GM23338 (cell line): ENCODE measurements at regions not wholly inside any gene's neighbourhood (a gene's known extent, or its start where the extent isn't known, plus 50 kb on each side); places are given as distances from the start of the nearest gene placed in this dataset.
A peak's percentile ranks its signal among the peaks of the same experiment; 100 is the strongest.

Experiments used
- ATAC-seq: fragments of 200-7000 bp; cut with Tn5 transposase; 3 replicates; pipeline ENCODE4 v1.9.1; 2020
- DNase-seq: peaks from one replicate; pipeline ENCODE4 v3.0.0-alpha.2; 2015; ENCODE audit warnings: low spot score
- H2AFZ ChIP-seq: fragments of 200-600 bp; sonication (generic); 2 replicates; pipeline ENCODE4 v1.8.0; 2016; ENCODE audit warnings: antibody characterized with exemption, mild to moderate bottlenecking, moderate library complexity
- H3F3A ChIP-seq: fragments of 200-600 bp; sonication (generic); replicated peaks from 2 replicates; pipeline ENCODE4 v1.8.0; 2017; ENCODE audit warnings: antibody characterized with exemption, mixed run types, low read depth
- H3K27ac ChIP-seq: fragments of 200-600 bp; sonication (generic); 2 replicates; pipeline ENCODE4 v1.6.1; 2016; ENCODE audit warnings: low read depth
- H3K27me3 ChIP-seq: fragments of 200-600 bp; sonication (generic); 2 replicates; pipeline ENCODE4 v1.8.0; 2016; ENCODE audit warnings: mild to moderate bottlenecking, mixed run types, moderate library complexity; ENCODE audit not compliant: insufficient read depth
- H3K36me3 ChIP-seq: fragments of 200-600 bp; sonication (generic); 2 replicates; pipeline ENCODE4 v1.8.0; 2016; ENCODE audit warnings: mild to moderate bottlenecking; ENCODE audit not compliant: insufficient read depth
- H3K4me1 ChIP-seq: fragments of 200-600 bp; sonication (generic); 2 replicates; pipeline ENCODE4 v1.8.0; 2016; ENCODE audit warnings: mild to moderate bottlenecking, moderate library complexity; ENCODE audit not compliant: insufficient read depth
- H3K4me2 ChIP-seq: fragments of 200-600 bp; sonication (generic); 2 replicates; pipeline ENCODE4 v1.7.1; 2017; ENCODE audit warnings: mixed run types
- H3K4me3 ChIP-seq: fragments of 200-600 bp; sonication (generic); 2 replicates; pipeline ENCODE4 v1.6.1; 2016; ENCODE audit warnings: mixed run types
- H3K79me2 ChIP-seq: fragments of 200-600 bp; sonication (generic); replicated peaks from 2 replicates; pipeline ENCODE4 v1.8.0; 2017; ENCODE audit warnings: mild to moderate bottlenecking; ENCODE audit not compliant: insufficient read depth
- H3K9me2 ChIP-seq: fragments of 200-600 bp; sonication (generic); 2 replicates; pipeline ENCODE4 v1.8.0; 2017; ENCODE audit not compliant: insufficient read depth
- H4K20me1 ChIP-seq: fragments of 200-600 bp; sonication (generic); replicated peaks from 2 replicates; pipeline ENCODE4 v1.8.0; 2017; ENCODE audit warnings: mild to moderate bottlenecking; ENCODE audit not compliant: insufficient read depth
- H3K27ac Mint-ChIP-seq: 2 replicates; pipeline ENCODE4 v1.8.0; 2020; ENCODE audit warnings: inconsistent platforms, mild to moderate bottlenecking, moderate library complexity, mixed read lengths
- H3K27me3 Mint-ChIP-seq: 3 replicates; pipeline ENCODE4 v1.8.0; 2022; ENCODE audit warnings: low read depth, mild to moderate bottlenecking, moderate library complexity, mixed read lengths, inconsistent platforms; ENCODE audit not compliant: insufficient read depth, poor library complexity
- H3K36me3 Mint-ChIP-seq: 3 replicates; pipeline ENCODE4 v1.8.0; 2021; ENCODE audit warnings: low read depth, mild to moderate bottlenecking, inconsistent platforms, moderate library complexity, mixed read lengths
- H3K4me1 Mint-ChIP-seq: 3 replicates; pipeline ENCODE4 v1.8.0; 2020; ENCODE audit warnings: mild to moderate bottlenecking, inconsistent platforms, mixed read lengths
- H3K4me3 Mint-ChIP-seq: 3 replicates; pipeline ENCODE4 v1.8.0; 2021; ENCODE audit warnings: moderate library complexity, mild to moderate bottlenecking, inconsistent platforms, mixed read lengths
- H3K9me3 Mint-ChIP-seq: 3 replicates; pipeline ENCODE4 v1.8.0; 2020; ENCODE audit warnings: moderate library complexity, mild to moderate bottlenecking, inconsistent platforms, mixed read lengths
- CREB1 ChIP-seq: fragments of 250-450 bp; sonication (Bioruptor Pico); IDR thresholded peaks from 2 replicates; pipeline ENCODE4 v1.5.0; 2020; ENCODE audit warnings: low read depth, mild to moderate bottlenecking, moderate library complexity
- CTCF ChIP-seq, 2 experiments: fragments of 200-600 bp in 1 of 2; sonication (generic) in 1 of 2; conservative IDR thresholded peaks; 2 replicates each; pipeline versions ENCODE4 v1.5.1 to v1.6.1; 2016 to 2017; ENCODE audit warnings: antibody characterized with exemption in 2 of 2, low read depth in 2 of 2, mild to moderate bottlenecking in 2 of 2, moderate library complexity in 1 of 2
- ETS1 ChIP-seq: IDR thresholded peaks from 2 replicates; pipeline ENCODE4 v1.6.1; 2016; ENCODE audit warnings: antibody characterized with exemption
- JUNB ChIP-seq: IDR thresholded peaks from one replicate; pipeline ENCODE4 v1.6.1; 2016; ENCODE audit warnings: antibody characterized with exemption; ENCODE audit not compliant: unreplicated experiment
- POLR2AphosphoS5 ChIP-seq: IDR thresholded peaks from 2 replicates; pipeline ENCODE4 v1.6.1; 2016; ENCODE audit warnings: antibody characterized with exemption, low read depth
- STAT1 ChIP-seq: IDR thresholded peaks from one replicate; pipeline ENCODE4 v1.6.1; 2016; ENCODE audit warnings: antibody characterized with exemption; ENCODE audit not compliant: unreplicated experiment
- ZNF114 ChIP-seq: fragments of 250-450 bp; sonication (Bioruptor Pico); IDR thresholded peaks from 2 replicates; pipeline ENCODE4 v1.5.0; 2020; ENCODE audit warnings: mild to moderate bottlenecking, moderate library complexity
- ZNF331 ChIP-seq: fragments of 250-450 bp; sonication (Bioruptor Pico); IDR thresholded peaks from 2 replicates; pipeline ENCODE4 v1.5.0; 2020; ENCODE audit warnings: low read depth, mild to moderate bottlenecking, moderate library complexity

GRCh38 chrX:110853610-110854009 lies 58.0 kb upstream of the CHRDL1 start:
- peak; percentile 91 for ATAC-seq
- no peaks in the 10 kb centered on the region for H3K27me3 ChIP-seq
- no peaks in the 10 kb centered on the region for H3K79me2 ChIP-seq
- no peak overlapping the region for H3K4me3 ChIP-seq
- H3K9me3 Mint-ChIP-seq: peaks cover 3% of the 10 kb centered on the region; the same call in 2 of the 3 replicates
- no peak overlapping the region for H2AFZ ChIP-seq
- TF ChIP-seq CTCF (conservative IDR thresholded peaks at IDR 0.05; ENCODE audit: low read depth in 2 of 2) (peak; percentile 39 to 60), CREB1 (CRISPR knock-in tag) (no peak)
- peaks cover 5% of the 10 kb centered on the region; the same call in 1 of the 3 replicates for H3K4me1 Mint-ChIP-seq
- no peaks in the 10 kb centered on the region for H3F3A ChIP-seq
- no peaks in the 10 kb centered on the region for H3K4me1 ChIP-seq
- DNase-seq: peak; percentile 64
- H3K36me3 Mint-ChIP-seq: no peaks in the 10 kb centered on the region
- H3K9me2 ChIP-seq: no peaks in the 10 kb centered on the region
- H3K4me3 Mint-ChIP-seq: no peak overlapping the region
- no peak overlapping the region for H3K27ac Mint-ChIP-seq
- no peaks in the 10 kb centered on the region for H4K20me1 ChIP-seq
- H3K27me3 Mint-ChIP-seq: no peaks in the 10 kb centered on the region
- H3K36me3 ChIP-seq: no peaks in the 10 kb centered on the region
- no peak overlapping the region for H3K27ac ChIP-seq
- no peak overlapping the region for H3K4me2 ChIP-seq

GRCh38 chrX:110852180-110852579 lies 56.6 kb upstream of the CHRDL1 start:
- Mint-ChIP-seq H3K36me3 (no peaks in the 10 kb centered on the region), H3K27me3 (no peaks in the 10 kb centered on the region), H3K27ac (no peak overlapping the region), H3K4me3 (no peak overlapping the region), H3K9me3 (no peaks in the 10 kb centered on the region), H3K4me1 (peaks cover 5% of the 10 kb centered on the region; the same call in 2 of the 3 replicates)
- no peaks in the 10 kb centered on the region for H3K27me3 ChIP-seq
- DNase-seq (peak; percentile 37), ATAC-seq (peak; percentile 35; the same call in 2 of the 3 replicates)
- H3K4me3 ChIP-seq: no peak overlapping the region
- no peak overlapping the region for H3K27ac ChIP-seq
- H4K20me1 ChIP-seq: no peaks in the 10 kb centered on the region
- H3K4me2 ChIP-seq: no peak overlapping the region
- no peaks in the 10 kb centered on the region for H3K36me3 ChIP-seq
- H3K9me2 ChIP-seq: no peaks in the 10 kb centered on the region
- H3K79me2 ChIP-seq: no peaks in the 10 kb centered on the region
- H3F3A ChIP-seq: no peaks in the 10 kb centered on the region
- TF ChIP-seq ZNF331 (CRISPR knock-in tag) (no peak), CTCF (conservative IDR thresholded peaks at IDR 0.05; ENCODE audit: low read depth in 2 of 2) (peak; percentile 63 to 70)
- H2AFZ ChIP-seq: no peak overlapping the region
- H3K4me1 ChIP-seq: no peaks in the 10 kb centered on the region

- no peaks in the 10 kb centered on the region for H3K9me2 ChIP-seq
- no peak for ATAC-seq
- TF ChIP-seq ZNF114 (CRISPR knock-in tag) (no peak), ETS1 (no peak), STAT1 (no peak), POLR2AphosphoS5 (no peak), CTCF (conservative IDR thresholded peaks at IDR 0.05; ENCODE audit: low read depth in 2 of 2) (no peak), JUNB (no peak), ZNF331 (CRISPR knock-in tag) (no peak)
These were observed 56.2 kb upstream of the CHRDL1 start for GRCh38 chrX:110851780-110852179.

More at GRCh38 chrX:110851780-110852179, 56.2 kb upstream of the CHRDL1 start:
- Mint-ChIP-seq H3K4me3 (no peak overlapping the region), H3K27ac (no peak overlapping the region), H3K9me3 (no peaks in the 10 kb centered on the region), H3K27me3 (no peaks in the 10 kb centered on the region), H3K36me3 (no peaks in the 10 kb centered on the region), H3K4me1 (peaks cover 5% of the 10 kb centered on the region; the same call in 2 of the 3 replicates)
- H3K4me1 ChIP-seq: no peaks in the 10 kb centered on the region
- no peaks in the 10 kb centered on the region for H3K36me3 ChIP-seq
- no peak overlapping the region for H2AFZ ChIP-seq
- no peak overlapping the region for H3K4me3 ChIP-seq
- no peaks in the 10 kb centered on the region for H3K27me3 ChIP-seq
- no peaks in the 10 kb centered on the region for H3F3A ChIP-seq
- no peak overlapping the region for H3K27ac ChIP-seq
- H4K20me1 ChIP-seq: no peaks in the 10 kb centered on the region
- no peak overlapping the region for H3K4me2 ChIP-seq
- no peak for DNase-seq
- H3K79me2 ChIP-seq: no peaks in the 10 kb centered on the region
